ENCODE measurements at regions not wholly inside any gene's neighbourhood (a gene's known extent, or its start where the extent isn't known, plus 50 kb on each side); places are given as distances from the start of the nearest gene placed in this dataset.

DNA sequence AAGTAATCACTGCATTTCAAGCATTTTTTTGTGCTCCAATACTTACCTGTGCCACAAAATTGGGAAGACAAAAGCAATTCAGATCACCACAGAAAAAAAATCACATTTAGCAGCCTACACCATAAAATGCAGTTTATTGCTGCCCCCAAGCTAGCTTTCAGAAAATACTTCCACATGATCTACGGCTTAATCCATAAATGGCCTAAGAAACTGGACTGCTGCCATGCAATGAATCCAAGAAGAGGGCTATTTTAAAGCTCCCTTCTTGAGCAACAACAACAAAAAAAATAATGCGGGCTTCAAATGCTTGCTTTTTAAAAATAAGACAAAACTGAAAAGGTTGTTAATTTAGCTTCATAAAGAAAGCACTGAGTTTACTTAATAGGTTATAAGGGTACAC lies 272.3 kb downstream of the RAD51AP2 start:
- TF ChIP-seq, protein P1, sequence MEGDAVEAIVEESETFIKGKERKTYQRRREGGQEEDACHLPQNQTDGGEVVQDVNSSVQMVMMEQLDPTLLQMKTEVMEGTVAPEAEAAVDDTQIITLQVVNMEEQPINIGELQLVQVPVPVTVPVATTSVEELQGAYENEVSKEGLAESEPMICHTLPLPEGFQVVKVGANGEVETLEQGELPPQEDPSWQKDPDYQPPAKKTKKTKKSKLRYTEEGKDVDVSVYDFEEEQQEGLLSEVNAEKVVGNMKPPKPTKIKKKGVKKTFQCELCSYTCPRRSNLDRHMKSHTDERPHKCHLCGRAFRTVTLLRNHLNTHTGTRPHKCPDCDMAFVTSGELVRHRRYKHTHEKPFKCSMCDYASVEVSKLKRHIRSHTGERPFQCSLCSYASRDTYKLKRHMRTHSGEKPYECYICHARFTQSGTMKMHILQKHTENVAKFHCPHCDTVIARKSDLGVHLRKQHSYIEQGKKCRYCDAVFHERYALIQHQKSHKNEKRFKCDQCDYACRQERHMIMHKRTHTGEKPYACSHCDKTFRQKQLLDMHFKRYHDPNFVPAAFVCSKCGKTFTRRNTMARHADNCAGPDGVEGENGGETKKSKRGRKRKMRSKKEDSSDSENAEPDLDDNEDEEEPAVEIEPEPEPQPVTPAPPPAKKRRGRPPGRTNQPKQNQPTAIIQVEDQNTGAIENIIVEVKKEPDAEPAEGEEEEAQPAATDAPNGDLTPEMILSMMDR (IDR thresholded peaks at IDR 0.05) = no peak
- no peak for TF ChIP-seq POLR2A (IDR thresholded peaks at IDR 0.05)
